Natural killer cell (primary cell): ENCODE measurements at regions not wholly inside any gene's neighbourhood (a gene's known extent, or its start where the extent isn't known, plus 50 kb on each side); places are given as distances from the start of the nearest gene placed in this dataset.

Experiments used
- ATAC-seq, 3 donors: fragments of 150-1000 bp in 2 of 3; fragments of 200-7000 bp in 1 of 3; cut with Tn5 transposase; 1 replicate in 1 of 3; 2 replicates in 2 of 3; pipeline ENCODE4 v1.10.0; 2021; ENCODE audit warnings: mild to moderate bottlenecking in 2 of 3, moderate library complexity in 2 of 3
- DNase-seq, 2 donors: peaks; one replicate each; pipeline versions ENCODE4 v3.0.0 to v3.0.0-alpha.2; 2013 to 2021; ENCODE audit warnings: mixed read lengths in 1 of 2
- H3K27ac ChIP-seq: one replicate; pipeline ENCODE4 v1.5.1; 2013; ENCODE audit warnings: mild to moderate bottlenecking, low read length
- H3K27me3 ChIP-seq: one replicate; pipeline ENCODE4 v1.6.1; 2013; ENCODE audit warnings: low read length; ENCODE audit not compliant: control insufficient read depth, insufficient read depth
- H3K36me3 ChIP-seq: one replicate; pipeline ENCODE4 v1.6.1; 2013; ENCODE audit warnings: low read length; ENCODE audit not compliant: control insufficient read depth, insufficient read depth
- H3K4me1 ChIP-seq: one replicate; pipeline ENCODE4 v1.6.1; 2013; ENCODE audit warnings: low read length; ENCODE audit not compliant: control insufficient read depth, insufficient read depth
- H3K4me3 ChIP-seq: one replicate; pipeline ENCODE4 v1.5.1; 2013; ENCODE audit warnings: low read length
- H3K9me3 ChIP-seq: one replicate; pipeline ENCODE4 v1.6.1; 2013; ENCODE audit warnings: low read length; ENCODE audit not compliant: control insufficient read depth, insufficient read depth
- H3K27ac Mint-ChIP-seq, 2 donors: one replicate each; pipeline ENCODE4 v1.8.0; 2022; ENCODE audit warnings: mild to moderate bottlenecking in 2 of 2, mixed read lengths in 2 of 2, moderate library complexity in 1 of 2
- H3K27me3 Mint-ChIP-seq, 2 donors: one replicate each; pipeline ENCODE4 v1.8.0; 2022; ENCODE audit warnings: low read depth in 2 of 2, mixed read lengths in 2 of 2
- H3K36me3 Mint-ChIP-seq: one replicate; pipeline ENCODE4 v1.8.0; 2022; ENCODE audit warnings: mixed read lengths
- H3K4me1 Mint-ChIP-seq, 2 donors: one replicate each; pipeline ENCODE4 v1.8.0; 2022; ENCODE audit warnings: mixed read lengths in 2 of 2
- H3K4me3 Mint-ChIP-seq: one replicate; pipeline ENCODE4 v1.8.0; 2022; ENCODE audit warnings: mild to moderate bottlenecking, moderate library complexity, mixed read lengths
- H3K9me3 Mint-ChIP-seq, 2 donors: one replicate each; pipeline ENCODE4 v1.8.0; 2022; ENCODE audit warnings: mixed read lengths in 2 of 2
- CTCF ChIP-seq: fragments of 200-600 bp; IDR thresholded peaks from one replicate; pipeline ENCODE4 v1.8.0; 2022; ENCODE audit warnings: antibody characterized with exemption
- WGBS: methylation state at CpG from one replicate; pipeline ENCODE4 v1.1.7; 2013; ENCODE audit warnings: missing lambda C conversion rate; ENCODE audit not compliant: insufficient coverage; 5-methylcytosine and 5-hydroxymethylcytosine counted together
- intact Hi-C: fragments of 100-400 bp; cut with micrococcal nuclease; formaldehyde crosslinking; loops from one replicate; pipeline ENCODE4 v1.14.2; 2022

- Mint-ChIP-seq H3K4me3 (no peak overlapping the region), H3K36me3 (no peaks in the 10 kb centered on the region), H3K27me3 (peaks cover 0 to 10% of the 10 kb centered on the region in 2 donors), H3K9me3 (peaks cover 0 to 3% of the 10 kb centered on the region in 2 donors), H3K4me1 (no peaks in the 10 kb centered on the region), H3K27ac (no peak overlapping the region)
- H3K9me3 ChIP-seq, result no peaks in the 10 kb centered on the region
- WGBS, result 91% methylated on average over 3 of the region's 3 CpGs
- no peaks in the 10 kb centered on the region for H3K4me1 ChIP-seq
- no peak for ATAC-seq
- intact Hi-C loops, result no loop called here
- H3K4me3 ChIP-seq, result no peak overlapping the region
- no peak overlapping the region for H3K27ac ChIP-seq
- no peak for DNase-seq
- no peak for TF ChIP-seq CTCF
- H3K36me3 ChIP-seq, result no peaks in the 10 kb centered on the region
- no peaks in the 10 kb centered on the region for H3K27me3 ChIP-seq
Measured at GRCh38 chr10:16186564-16186963, 250.2 kb upstream of the PTER start.

GRCh38 chr10:16187161-16187560, 249.6 kb upstream of the PTER start:
- intact Hi-C loops, result no loop called here
- no peaks in the 10 kb centered on the region for H3K4me1 ChIP-seq
- ATAC-seq (no peak), DNase-seq (no peak)
- no peak overlapping the region for H3K27ac Mint-ChIP-seq
- no peak overlapping the region for H3K4me3 Mint-ChIP-seq
- no peaks in the 10 kb centered on the region for H3K27me3 ChIP-seq
- H3K36me3 ChIP-seq, result no peaks in the 10 kb centered on the region
- H3K27me3 Mint-ChIP-seq, result peaks cover 0 to 10% of the 10 kb centered on the region in 2 donors
- no peak overlapping the region for H3K4me3 ChIP-seq
- H3K36me3 Mint-ChIP-seq, result no peaks in the 10 kb centered on the region
- H3K9me3 ChIP-seq, result no peaks in the 10 kb centered on the region
- no peak for TF ChIP-seq CTCF
- H3K9me3 Mint-ChIP-seq, result peaks cover 0 to 3% of the 10 kb centered on the region in 2 donors
- no peaks in the 10 kb centered on the region for H3K4me1 Mint-ChIP-seq
- 81% methylated on average over 2 of the region's 2 CpGs for WGBS
- no peak overlapping the region for H3K27ac ChIP-seq

- Mint-ChIP-seq H3K27me3 (no peaks in the 10 kb centered on the region), H3K27ac (no peak overlapping the region), H3K9me3 (no peaks in the 10 kb centered on the region), H3K36me3 (no peaks in the 10 kb centered on the region), H3K4me1 (peaks cover 18 to 21% of the 10 kb centered on the region in 2 donors), H3K4me3 (no peak overlapping the region)
- H3K4me3 ChIP-seq, result no peak overlapping the region
- intact Hi-C loops, result no loop called here
- no peak overlapping the region for H3K27ac ChIP-seq
- DNase-seq (no peak), ATAC-seq (no peak)
- TF ChIP-seq CTCF, result no peak
- no peaks in the 10 kb centered on the region for H3K36me3 ChIP-seq
- WGBS, result 73% methylated on average over 4 of the region's 5 CpGs
- H3K9me3 ChIP-seq, result peaks cover 4% of the 10 kb centered on the region
- H3K4me1 ChIP-seq, result no peaks in the 10 kb centered on the region
- H3K27me3 ChIP-seq, result no peaks in the 10 kb centered on the region
Measured at GRCh38 chr10:16192337-16192736, 244.5 kb upstream of the PTER start.

- H3K9me3 ChIP-seq, result peaks cover 4% of the 10 kb centered on the region
- no peaks in the 10 kb centered on the region for H3K27me3 ChIP-seq
- no peaks in the 10 kb centered on the region for H3K36me3 ChIP-seq
- TF ChIP-seq CTCF, result no peak
- H3K4me1 Mint-ChIP-seq, result peaks cover 18 to 21% of the 10 kb centered on the region in 2 donors
- H3K27ac Mint-ChIP-seq, result no peak overlapping the region
- H3K27me3 Mint-ChIP-seq, result no peaks in the 10 kb centered on the region
- intact Hi-C loops, result no loop called here
- WGBS, result 98% methylated on average over 3 of the region's 3 CpGs
- no peak overlapping the region for H3K4me3 ChIP-seq
- DNase-seq (no peak), ATAC-seq (no peak)
- H3K4me1 ChIP-seq, result no peaks in the 10 kb centered on the region
- no peak overlapping the region for H3K27ac ChIP-seq
- no peak overlapping the region for H3K4me3 Mint-ChIP-seq
- no peaks in the 10 kb centered on the region for H3K9me3 Mint-ChIP-seq
- H3K36me3 Mint-ChIP-seq, result no peaks in the 10 kb centered on the region
Measured at GRCh38 chr10:16193241-16193640, 243.6 kb upstream of the PTER start.
